C4-2B (cell line): ENCODE measurements at regions not wholly inside any gene's neighbourhood (a gene's known extent, or its start where the extent isn't known, plus 50 kb on each side); places are given as distances from the start of the nearest gene placed in this dataset.

Source experiments
- H3K27ac ChIP-seq: fragments of 450-650 bp; 2 replicates; pipeline ENCODE4 v1.5.1; 2017
- ZFX ChIP-seq: fragments of 450-650 bp; IDR thresholded peaks from 2 replicates; pipeline ENCODE4 v1.6.1; 2017
- TF ChIP-seq, protein P1 (sequence below): fragments of 450-650 bp; conservative IDR thresholded peaks from 2 replicates; pipeline ENCODE4 v1.5.1; 2017; ENCODE audit warnings: mild to moderate bottlenecking

DNA sequence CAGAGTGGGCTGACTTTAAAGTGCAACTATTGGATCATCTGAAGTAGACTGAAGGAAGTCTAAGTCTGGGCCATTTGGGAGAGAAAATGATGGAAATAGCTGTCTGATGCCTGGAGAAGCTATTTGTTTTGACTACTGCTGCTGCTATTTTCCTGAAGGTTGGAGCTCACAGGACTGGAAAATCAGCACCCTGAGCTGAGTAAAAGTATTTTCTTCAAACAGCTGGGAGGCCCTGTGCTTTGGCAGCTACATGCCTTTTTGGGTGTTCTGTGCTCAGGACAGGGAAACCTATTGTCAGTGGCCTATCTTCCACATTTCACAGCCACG, 302.6 kb downstream of the ENC1 start:
- TF ChIP-seq ZFX = no peak
- TF ChIP-seq, protein P1, sequence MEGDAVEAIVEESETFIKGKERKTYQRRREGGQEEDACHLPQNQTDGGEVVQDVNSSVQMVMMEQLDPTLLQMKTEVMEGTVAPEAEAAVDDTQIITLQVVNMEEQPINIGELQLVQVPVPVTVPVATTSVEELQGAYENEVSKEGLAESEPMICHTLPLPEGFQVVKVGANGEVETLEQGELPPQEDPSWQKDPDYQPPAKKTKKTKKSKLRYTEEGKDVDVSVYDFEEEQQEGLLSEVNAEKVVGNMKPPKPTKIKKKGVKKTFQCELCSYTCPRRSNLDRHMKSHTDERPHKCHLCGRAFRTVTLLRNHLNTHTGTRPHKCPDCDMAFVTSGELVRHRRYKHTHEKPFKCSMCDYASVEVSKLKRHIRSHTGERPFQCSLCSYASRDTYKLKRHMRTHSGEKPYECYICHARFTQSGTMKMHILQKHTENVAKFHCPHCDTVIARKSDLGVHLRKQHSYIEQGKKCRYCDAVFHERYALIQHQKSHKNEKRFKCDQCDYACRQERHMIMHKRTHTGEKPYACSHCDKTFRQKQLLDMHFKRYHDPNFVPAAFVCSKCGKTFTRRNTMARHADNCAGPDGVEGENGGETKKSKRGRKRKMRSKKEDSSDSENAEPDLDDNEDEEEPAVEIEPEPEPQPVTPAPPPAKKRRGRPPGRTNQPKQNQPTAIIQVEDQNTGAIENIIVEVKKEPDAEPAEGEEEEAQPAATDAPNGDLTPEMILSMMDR = no peak
- H3K27ac ChIP-seq = no peak overlapping the region

DNA sequence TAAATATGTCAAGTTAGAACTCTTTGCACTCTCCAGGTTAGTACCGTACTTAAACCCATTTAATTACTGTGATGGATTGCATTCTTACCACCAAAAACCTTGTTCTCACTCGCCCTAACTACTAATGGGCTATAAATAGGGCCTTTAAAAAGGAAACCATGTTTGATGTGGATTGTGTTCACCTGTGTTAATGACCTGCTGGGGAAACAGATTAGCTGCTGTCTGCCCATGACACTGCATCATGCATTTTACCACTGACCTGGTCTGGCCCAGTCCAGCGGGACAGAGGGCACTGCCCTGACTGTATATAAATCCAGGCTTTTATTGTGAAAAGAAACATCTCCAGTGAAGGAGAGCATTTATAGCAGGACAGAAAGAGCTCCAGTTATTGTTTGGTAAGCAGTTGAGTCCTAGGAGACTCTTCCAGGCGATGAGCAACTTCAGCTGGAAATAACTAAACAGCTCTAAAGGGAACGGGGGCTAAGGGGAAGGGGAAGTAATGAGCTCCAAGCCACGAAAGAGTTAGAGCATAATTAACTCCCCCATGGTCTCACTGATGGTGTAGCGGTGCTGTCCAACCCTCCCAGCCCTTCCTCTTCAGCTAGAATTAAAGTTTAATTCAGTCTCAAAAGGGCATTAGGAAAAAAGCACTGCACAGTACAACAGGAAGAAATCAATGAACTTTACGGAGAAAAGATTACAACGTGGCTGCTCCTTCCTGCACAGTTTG, 303.1 kb downstream of the ENC1 start:
- no peak for TF ChIP-seq ZFX
- TF ChIP-seq, protein P1 = no peak
- no peak overlapping the region for H3K27ac ChIP-seq

- TF ChIP-seq, protein P1 = peak; percentile 17; the same call in 1 of the 2 replicates
- TF ChIP-seq ZFX = no peak
- no peak overlapping the region for H3K27ac ChIP-seq
These were observed 304.2 kb downstream of the ENC1 start for GRCh38 chr5:74336297-74336696.

DNA sequence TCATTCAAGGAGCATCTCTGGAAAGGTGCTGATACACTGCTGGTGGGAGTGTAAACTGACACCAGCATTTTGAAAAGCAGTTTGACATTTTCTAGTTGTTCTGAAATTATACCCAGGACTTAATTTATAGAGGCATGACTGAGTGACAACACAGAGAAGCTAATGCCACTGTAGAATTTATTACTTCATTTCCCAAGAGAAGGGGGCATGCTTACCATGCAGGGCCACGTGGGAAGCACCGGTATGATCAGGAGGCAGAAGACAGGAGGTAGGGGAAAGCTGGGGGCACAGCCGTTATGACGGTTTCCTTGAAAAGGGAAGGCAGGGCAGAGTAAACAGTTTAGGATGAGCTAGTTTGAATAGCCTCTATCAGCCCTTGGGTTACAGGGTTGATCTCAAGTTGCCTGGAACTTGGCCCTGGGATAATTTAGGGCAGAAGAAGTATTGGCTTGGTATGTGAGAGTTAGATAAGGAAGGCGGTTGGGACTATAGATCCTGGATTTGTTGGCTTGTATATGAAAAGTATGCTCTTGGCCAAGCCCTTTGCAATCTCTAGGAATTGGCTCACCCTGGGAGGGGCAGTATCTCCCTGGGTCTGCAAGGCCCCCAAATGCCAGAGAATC, 305.7 kb downstream of the ENC1 start:
- no peak overlapping the region for H3K27ac ChIP-seq
- no peak for TF ChIP-seq ZFX
- TF ChIP-seq, protein P1 = no peak

DNA sequence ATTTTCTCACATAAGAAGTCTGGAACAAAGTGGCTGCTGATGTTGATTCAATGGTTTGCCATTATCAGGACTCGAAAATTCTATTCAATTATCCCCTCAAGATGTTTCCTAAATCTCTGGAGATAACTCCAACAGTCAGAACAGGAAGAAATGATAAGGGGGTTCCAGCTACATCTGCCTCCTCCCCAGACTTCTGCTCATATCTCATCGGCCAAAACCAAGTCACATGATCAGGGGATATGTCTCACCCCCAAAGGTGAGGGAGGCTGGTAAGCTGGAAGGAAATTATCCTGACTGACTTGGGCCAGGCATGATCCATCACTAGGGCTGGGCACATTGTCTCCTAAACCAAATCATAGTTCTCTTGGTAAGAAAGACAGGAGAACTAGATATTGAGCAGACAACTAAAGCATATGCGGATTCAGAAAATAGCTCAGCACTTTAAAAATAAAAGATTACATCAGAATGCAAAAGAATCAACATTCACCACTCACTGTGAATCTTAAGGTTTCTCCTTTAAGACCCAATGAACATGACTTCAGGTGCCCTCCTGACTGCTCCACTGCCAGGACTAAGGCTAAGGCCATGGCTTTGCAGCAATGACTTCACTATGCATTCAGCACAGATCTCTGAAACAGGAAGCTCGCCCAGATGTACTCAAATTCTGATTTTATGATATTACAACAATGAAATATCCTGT, 306.3 kb downstream of the ENC1 start:
- TF ChIP-seq ZFX = no peak
- no peak overlapping the region for H3K27ac ChIP-seq

- no peak overlapping the region for H3K27ac ChIP-seq
- TF ChIP-seq ZFX = no peak
- TF ChIP-seq, protein P1 = no peak
These were observed 307.1 kb downstream of the ENC1 start for GRCh38 chr5:74333430-74333829.

- TF ChIP-seq, protein P1 = no peak
- TF ChIP-seq ZFX = no peak
- H3K27ac ChIP-seq = no peak overlapping the region
These were observed 307.8 kb downstream of the ENC1 start for GRCh38 chr5:74332682-74333081.
